Esophagus muscularis mucosa (tissue), 4 donors: ENCODE measurements at regions not wholly inside any gene's neighbourhood (a gene's known extent, or its start where the extent isn't known, plus 50 kb on each side); places are given as distances from the start of the nearest gene placed in this dataset.

Experiments
- DNase-seq: peaks from one replicate; pipeline ENCODE4 v3.0.0-alpha.2; 2017; ENCODE audit errors: extremely low spot score
- H3K27ac ChIP-seq, 4 donors: fragments of 200-600 bp; sonication (generic); replicated peaks in 1 of 4; 1 replicate in 3 of 4; 2 replicates in 1 of 4; pipeline ENCODE4 v1.5.1; 2016 to 2019; ENCODE audit warnings: mild to moderate bottlenecking in 1 of 4
- H3K27me3 ChIP-seq, 4 donors: fragments of 200-600 bp; sonication (generic); one replicate each; pipeline versions ENCODE4 v1.5.1 to v1.6.0; 2016 to 2019
- H3K36me3 ChIP-seq, 4 donors: fragments of 200-600 bp; sonication (generic); one replicate each; pipeline ENCODE4 v1.5.1; 2016 to 2019
- H3K4me1 ChIP-seq, 4 donors: fragments of 200-600 bp; sonication (generic); one replicate each; pipeline ENCODE4 v1.5.1; 2016 to 2019
- H3K4me3 ChIP-seq, 4 donors: fragments of 200-600 bp; sonication (generic); 1 replicate in 2 of 4; 2 replicates in 2 of 4; pipeline ENCODE4 v1.5.1; 2016 to 2019; ENCODE audit warnings: mild to moderate bottlenecking in 4 of 4, moderate library complexity in 1 of 4
- H3K9me3 ChIP-seq, 4 donors: fragments of 200-600 bp; sonication (generic); 1 replicate in 3 of 4; 2 replicates in 1 of 4; pipeline ENCODE4 v1.5.1; 2016 to 2019
- EP300 ChIP-seq: sonication (generic); formaldehyde crosslinking; IDR thresholded peaks from one replicate; pipeline ENCODE4 v1.6.1; 2017; ENCODE audit warnings: antibody characterized with exemption
- POLR2A ChIP-seq: fragments of 450-650 bp; IDR thresholded peaks from one replicate; pipeline ENCODE4 v1.6.1; 2017; ENCODE audit warnings: antibody characterized with exemption, moderate library complexity, mild to moderate bottlenecking, low read depth
- POLR2AphosphoS5 ChIP-seq, 2 donors: sonication (generic); formaldehyde crosslinking; IDR thresholded peaks; one replicate each; pipeline ENCODE4 v1.6.1; 2017; ENCODE audit warnings: antibody characterized with exemption in 2 of 2
- WGBS: methylation state at CpG from one replicate; pipeline ENCODE4 v1.1.5; 2018; 5-methylcytosine and 5-hydroxymethylcytosine counted together
- intact Hi-C: fragments of 100-400 bp; cut with DNase I; formaldehyde crosslinking; loops from one replicate; pipeline ENCODE4 v1.15.1; 2023
- TF ChIP-seq, protein P1 (sequence below), 3 experiments: fragments of 200-600 bp in 2 of 3; fragments of 450-650 bp in 1 of 3; sonication (generic) in 2 of 3; IDR thresholded peaks; one replicate each; pipeline ENCODE4 v1.5.1; 2017 to 2019; ENCODE audit warnings: antibody characterized with exemption in 3 of 3, mild to moderate bottlenecking in 2 of 3, moderate library complexity in 1 of 3

DNA sequence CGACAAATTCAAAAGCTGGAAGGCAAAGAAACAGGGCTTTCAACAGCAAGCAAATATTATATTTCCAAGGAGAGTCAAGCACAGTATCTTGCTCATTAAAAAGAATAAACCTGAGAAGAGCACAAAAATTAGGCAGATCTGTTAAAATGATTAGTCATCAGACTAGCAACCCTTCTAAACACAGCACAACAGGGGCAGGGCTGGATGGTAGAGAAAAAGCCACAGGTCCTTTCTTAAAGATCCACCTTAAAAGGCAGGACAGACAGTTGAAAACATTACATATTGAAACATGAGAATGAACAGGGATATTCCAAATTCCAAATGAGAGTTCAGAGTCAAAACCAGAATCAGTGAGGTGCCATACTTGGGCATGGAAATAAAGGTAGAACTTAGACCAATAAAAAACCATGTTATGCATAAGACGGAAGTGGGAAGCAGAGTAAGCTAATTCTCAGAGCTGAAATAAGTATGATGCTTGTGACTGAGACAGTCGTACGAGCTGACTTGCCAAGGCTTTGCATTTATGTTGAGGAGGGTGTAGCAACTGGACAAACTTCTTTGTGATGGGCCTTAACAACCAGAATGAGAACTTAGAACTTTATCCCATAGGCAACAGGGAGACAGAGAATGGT lies 126.9 kb upstream of the FAM9B start:
- Histone ChIP-seq H3K4me1 (no peaks in the 10 kb centered on the region), H3K27ac (no peak overlapping the region), H3K4me3 (no peak overlapping the region), H3K36me3 (no peaks in the 10 kb centered on the region), H3K9me3 (no peaks in the 10 kb centered on the region), H3K27me3 (no peaks in the 10 kb centered on the region)
- 80% methylated on average over 4 of the region's 4 CpGs for WGBS
- intact Hi-C loops: no loop called here
- no peak for DNase-seq
- TF ChIP-seq POLR2A: no peak
- no peak for TF ChIP-seq POLR2AphosphoS5 (IDR thresholded peaks at IDR 0.05)
- TF ChIP-seq, protein P1, sequence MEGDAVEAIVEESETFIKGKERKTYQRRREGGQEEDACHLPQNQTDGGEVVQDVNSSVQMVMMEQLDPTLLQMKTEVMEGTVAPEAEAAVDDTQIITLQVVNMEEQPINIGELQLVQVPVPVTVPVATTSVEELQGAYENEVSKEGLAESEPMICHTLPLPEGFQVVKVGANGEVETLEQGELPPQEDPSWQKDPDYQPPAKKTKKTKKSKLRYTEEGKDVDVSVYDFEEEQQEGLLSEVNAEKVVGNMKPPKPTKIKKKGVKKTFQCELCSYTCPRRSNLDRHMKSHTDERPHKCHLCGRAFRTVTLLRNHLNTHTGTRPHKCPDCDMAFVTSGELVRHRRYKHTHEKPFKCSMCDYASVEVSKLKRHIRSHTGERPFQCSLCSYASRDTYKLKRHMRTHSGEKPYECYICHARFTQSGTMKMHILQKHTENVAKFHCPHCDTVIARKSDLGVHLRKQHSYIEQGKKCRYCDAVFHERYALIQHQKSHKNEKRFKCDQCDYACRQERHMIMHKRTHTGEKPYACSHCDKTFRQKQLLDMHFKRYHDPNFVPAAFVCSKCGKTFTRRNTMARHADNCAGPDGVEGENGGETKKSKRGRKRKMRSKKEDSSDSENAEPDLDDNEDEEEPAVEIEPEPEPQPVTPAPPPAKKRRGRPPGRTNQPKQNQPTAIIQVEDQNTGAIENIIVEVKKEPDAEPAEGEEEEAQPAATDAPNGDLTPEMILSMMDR (IDR thresholded peaks at IDR 0.05): no peak
- no peak for TF ChIP-seq EP300

DNA sequence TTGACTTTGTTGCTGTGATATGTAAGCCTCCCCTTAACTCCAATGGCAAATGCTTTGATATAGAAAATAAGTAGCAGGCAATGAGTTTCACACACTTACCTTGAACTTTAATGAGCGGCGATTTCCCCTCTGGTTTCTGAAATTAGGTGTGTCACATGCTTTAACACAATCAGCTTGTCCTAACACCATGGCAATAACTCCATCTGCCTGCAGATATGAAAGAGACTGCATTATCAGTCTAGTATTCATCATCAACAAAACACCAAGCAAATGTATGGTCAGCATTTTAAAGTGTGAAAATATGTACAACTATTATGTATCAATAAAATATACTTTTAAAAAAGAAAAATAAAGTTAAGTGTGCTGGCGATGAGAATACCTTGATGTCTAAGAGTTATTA lies 128.8 kb upstream of the FAM9B start:
- WGBS: 95% methylated on average over 3 of the region's 3 CpGs
- H3K4me1 ChIP-seq: no peaks in the 10 kb centered on the region
- TF ChIP-seq POLR2A (no peak), POLR2AphosphoS5 (IDR thresholded peaks at IDR 0.05) (no peak), EP300 (no peak)
- TF ChIP-seq, protein P1 (IDR thresholded peaks at IDR 0.05): no peak
- H3K36me3 ChIP-seq: no peaks in the 10 kb centered on the region
- H3K27me3 ChIP-seq: no peaks in the 10 kb centered on the region
- intact Hi-C loops: no loop called here
- peaks cover 0 to 7% (median 0%) of the 10 kb centered on the region in 4 donors for H3K9me3 ChIP-seq
- no peak overlapping the region for H3K27ac ChIP-seq
- DNase-seq: no peak
- H3K4me3 ChIP-seq: no peak overlapping the region

DNA sequence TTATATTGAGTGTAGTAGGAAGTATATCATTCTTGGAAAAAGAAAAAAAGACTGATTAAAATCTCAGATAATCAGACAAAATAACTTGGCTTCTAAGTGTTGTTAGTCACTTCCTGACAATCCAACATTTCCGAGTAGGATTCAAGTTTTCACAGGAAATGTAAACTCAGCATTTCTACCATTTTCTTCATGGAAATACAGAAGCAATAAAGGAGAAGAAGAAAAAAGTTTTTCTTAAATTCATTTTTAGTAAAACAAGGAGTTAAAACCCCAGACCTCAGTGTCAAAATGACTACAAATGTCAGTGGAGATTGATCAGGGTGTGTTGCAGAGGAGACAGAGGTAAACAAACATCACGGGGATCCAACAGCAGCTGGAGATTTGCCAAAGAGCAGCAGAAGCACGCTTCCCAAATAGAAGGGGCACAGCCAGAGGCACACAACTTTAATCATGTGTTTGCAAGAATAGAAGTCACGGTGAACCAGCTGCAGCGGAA lies 129.3 kb upstream of the FAM9B start:
- H3K4me3 ChIP-seq: no peak overlapping the region
- no peaks in the 10 kb centered on the region for H3K4me1 ChIP-seq
- WGBS: 29% methylated on average over 5 of the region's 5 CpGs
- no peak for DNase-seq
- no peak overlapping the region for H3K27ac ChIP-seq
- H3K9me3 ChIP-seq: peaks cover 0 to 8% (median 0%) of the 10 kb centered on the region in 4 donors
- H3K36me3 ChIP-seq: no peaks in the 10 kb centered on the region
- intact Hi-C loops: no loop called here
- TF ChIP-seq EP300: no peak
- TF ChIP-seq POLR2AphosphoS5 (IDR thresholded peaks at IDR 0.05): no peak
- TF ChIP-seq, protein P1 (IDR thresholded peaks at IDR 0.05): no peak
- H3K27me3 ChIP-seq: no peaks in the 10 kb centered on the region

DNA sequence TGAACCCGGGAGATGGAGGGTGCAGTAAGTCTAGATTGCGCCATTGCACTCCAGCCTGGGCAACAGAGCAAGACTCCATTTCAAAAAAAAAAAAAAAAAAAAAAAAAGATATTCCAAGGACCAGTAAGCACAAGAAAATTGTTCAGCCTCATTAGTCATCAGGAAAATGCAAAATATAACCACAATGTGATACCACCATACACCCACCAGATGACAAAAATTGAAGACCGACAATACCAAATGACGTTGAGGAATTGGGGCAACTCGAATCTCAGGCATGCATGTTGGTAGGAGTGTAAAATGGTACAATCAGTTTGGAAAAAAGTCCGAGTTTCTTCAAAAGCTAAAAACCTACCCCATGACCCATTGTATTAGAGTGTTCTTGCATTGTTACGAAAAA lies 130.2 kb upstream of the FAM9B start:
- Histone ChIP-seq H3K4me1 (no peaks in the 10 kb centered on the region), H3K4me3 (no peak overlapping the region), H3K36me3 (no peaks in the 10 kb centered on the region), H3K27me3 (no peaks in the 10 kb centered on the region), H3K27ac (no peak overlapping the region), H3K9me3 (peaks cover 0 to 8% (median 0%) of the 10 kb centered on the region in 4 donors)
- DNase-seq: no peak
- intact Hi-C loops: no loop called here
- WGBS: 87% methylated on average over 7 of the region's 7 CpGs
- TF ChIP-seq POLR2A: no peak
- no peak for TF ChIP-seq EP300
- no peak for TF ChIP-seq POLR2AphosphoS5 (IDR thresholded peaks at IDR 0.05)
- TF ChIP-seq, protein P1 (IDR thresholded peaks at IDR 0.05): no peak
